ENCODE measurements at regions not wholly inside any gene's neighbourhood (a gene's known extent, or its start where the extent isn't known, plus 50 kb on each side); places are given as distances from the start of the nearest gene placed in this dataset.

DNA sequence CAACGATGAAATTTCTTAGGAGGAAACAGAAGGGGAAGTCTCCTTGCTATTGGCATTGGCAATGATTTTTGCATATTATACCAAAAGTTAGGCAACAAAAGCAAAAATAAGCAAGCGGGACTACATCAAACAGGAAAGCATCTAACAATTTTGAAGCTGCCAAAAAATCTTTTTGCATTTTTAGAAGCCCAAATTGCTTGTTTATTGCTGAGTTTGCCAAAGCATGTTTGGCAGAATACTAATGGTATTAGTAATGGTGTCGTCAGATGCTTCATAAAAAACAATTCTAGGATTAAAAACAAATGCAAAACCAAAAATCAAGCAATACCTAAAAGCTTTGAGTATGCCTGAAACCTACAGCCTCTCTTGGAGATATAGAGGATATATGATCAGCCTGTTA, 80.0 kb downstream of the GALR1 start:
- Histone ChIP-seq H3K4me1 (ENCODE audit: control insufficient read depth in 2 of 2, insufficient read depth in 2 of 2, low read length in 2 of 2) (no peaks in the 10 kb centered on the region), H3K9me3 (ENCODE audit: control insufficient read depth in 2 of 2, insufficient read depth in 1 of 2, low read length in 1 of 2) (no peaks in the 10 kb centered on the region), H3K4me3 (ENCODE audit: low read length in 2 of 2) (no peak overlapping the region), H3K27ac (ENCODE audit: low read depth in 1 of 2, low read length in 1 of 2) (no peak overlapping the region), H3K27me3 (ENCODE audit: control insufficient read depth in 2 of 2, insufficient read depth in 1 of 2, low read length in 1 of 2) (no peaks in the 10 kb centered on the region), H3K36me3 (ENCODE audit: control insufficient read depth in 2 of 2, insufficient read depth in 2 of 2, low read length in 1 of 2) (no peaks in the 10 kb centered on the region)
- DNase-seq (ENCODE audit: low read depth in 6 of 9, low spot score in 9 of 9) = no peak
- WGBS = 85% methylated on average over 3 of the region's 3 CpGs

DNA sequence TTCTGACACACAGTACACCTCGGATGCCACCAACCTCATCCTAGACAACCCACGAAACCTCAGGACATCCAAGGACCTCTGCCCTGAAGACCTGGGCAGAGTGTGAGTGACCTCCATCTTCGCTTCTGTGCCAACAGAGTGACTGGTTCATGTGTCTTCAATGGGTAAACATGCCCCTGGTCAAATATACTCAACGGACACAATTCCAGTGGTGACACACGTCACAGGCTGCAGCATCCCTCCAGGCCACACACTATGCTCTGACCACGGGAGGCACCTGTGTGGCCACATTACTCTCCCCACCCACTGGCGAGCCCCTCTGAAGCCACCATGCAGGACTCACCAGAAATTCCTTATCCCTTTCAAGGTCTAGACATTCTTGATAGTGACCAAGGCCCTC, 85.2 kb downstream of the GALR1 start:
- DNase-seq (ENCODE audit: low read depth in 6 of 9, low spot score in 9 of 9) = no peak
- H3K9me3 ChIP-seq (ENCODE audit: control insufficient read depth in 2 of 2, insufficient read depth in 1 of 2, low read length in 1 of 2) = no peaks in the 10 kb centered on the region
- WGBS = 89% methylated on average over 7 of the region's 7 CpGs
- H3K36me3 ChIP-seq (ENCODE audit: control insufficient read depth in 2 of 2, insufficient read depth in 2 of 2, low read length in 1 of 2) = no peaks in the 10 kb centered on the region
- H3K27ac ChIP-seq (ENCODE audit: low read depth in 1 of 2, low read length in 1 of 2) = no peak overlapping the region
- no peaks in the 10 kb centered on the region for H3K27me3 ChIP-seq (ENCODE audit: control insufficient read depth in 2 of 2, insufficient read depth in 1 of 2, low read length in 1 of 2)
- H3K4me3 ChIP-seq (ENCODE audit: low read length in 2 of 2) = no peak overlapping the region
- H3K4me1 ChIP-seq (ENCODE audit: control insufficient read depth in 2 of 2, insufficient read depth in 2 of 2, low read length in 2 of 2) = no peaks in the 10 kb centered on the region

DNA sequence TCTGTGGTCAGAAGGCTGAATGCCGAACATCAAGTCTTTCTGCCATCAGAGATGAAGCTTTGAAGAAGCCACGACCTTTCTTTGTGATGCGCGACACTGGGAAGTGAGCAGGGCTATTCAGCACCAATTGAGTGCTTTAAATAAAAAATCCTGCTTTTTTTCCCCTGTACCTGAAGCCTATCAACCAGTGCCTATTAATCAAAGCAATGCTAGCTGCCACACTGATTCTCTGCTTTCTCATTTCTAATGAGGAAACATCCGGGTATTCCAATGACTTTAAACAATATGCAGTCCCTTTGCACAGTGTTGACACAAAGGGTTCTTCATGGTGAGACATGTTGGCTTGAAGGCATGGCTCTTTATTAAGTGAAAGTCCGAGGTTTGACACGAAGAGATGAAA, 88.0 kb downstream of the GALR1 start:
- DNase-seq (ENCODE audit: low read depth in 6 of 9, low spot score in 9 of 9) = no peak
- H3K4me3 ChIP-seq (ENCODE audit: low read length in 2 of 2) = no peak overlapping the region
- no peaks in the 10 kb centered on the region for H3K27me3 ChIP-seq (ENCODE audit: control insufficient read depth in 2 of 2, insufficient read depth in 1 of 2, low read length in 1 of 2)
- WGBS = 75% methylated on average over 7 of the region's 7 CpGs
- H3K9me3 ChIP-seq (ENCODE audit: control insufficient read depth in 2 of 2, insufficient read depth in 1 of 2, low read length in 1 of 2) = no peaks in the 10 kb centered on the region
- H3K4me1 ChIP-seq (ENCODE audit: control insufficient read depth in 2 of 2, insufficient read depth in 2 of 2, low read length in 2 of 2) = no peaks in the 10 kb centered on the region
- H3K36me3 ChIP-seq (ENCODE audit: control insufficient read depth in 2 of 2, insufficient read depth in 2 of 2, low read length in 1 of 2) = no peaks in the 10 kb centered on the region
- H3K27ac ChIP-seq (ENCODE audit: low read depth in 1 of 2, low read length in 1 of 2) = no peak overlapping the region

DNA sequence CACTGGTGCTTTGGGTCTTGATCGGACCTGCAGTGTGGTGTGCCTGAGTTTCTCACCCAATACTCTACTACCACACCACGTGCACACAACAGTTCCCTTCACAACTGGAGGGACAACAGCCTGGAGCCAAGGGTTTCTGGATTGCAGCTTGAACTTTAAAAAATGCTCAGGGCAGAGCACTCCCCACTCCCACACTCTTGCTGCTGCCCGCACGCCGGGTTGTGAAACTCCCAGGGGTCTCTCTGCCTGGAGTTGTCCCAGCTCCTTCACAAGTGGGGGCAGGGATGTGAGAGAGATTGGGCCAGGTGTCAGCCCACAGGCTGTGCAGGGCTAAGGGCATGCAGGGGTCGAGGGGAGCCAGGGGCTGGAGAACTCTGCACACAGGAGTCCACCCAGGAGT, 89.4 kb downstream of the GALR1 start:
- Histone ChIP-seq H3K27me3 (ENCODE audit: control insufficient read depth in 2 of 2, insufficient read depth in 1 of 2, low read length in 1 of 2) (no peaks in the 10 kb centered on the region), H3K27ac (ENCODE audit: low read depth in 1 of 2, low read length in 1 of 2) (no peak overlapping the region), H3K4me1 (ENCODE audit: control insufficient read depth in 2 of 2, insufficient read depth in 2 of 2, low read length in 2 of 2) (no peaks in the 10 kb centered on the region), H3K4me3 (ENCODE audit: low read length in 2 of 2) (no peak overlapping the region), H3K9me3 (ENCODE audit: control insufficient read depth in 2 of 2, insufficient read depth in 1 of 2, low read length in 1 of 2) (no peaks in the 10 kb centered on the region), H3K36me3 (ENCODE audit: control insufficient read depth in 2 of 2, insufficient read depth in 2 of 2, low read length in 1 of 2) (no peaks in the 10 kb centered on the region)
- whole genome bisulfite sequencing = 79% methylated on average over 6 of the region's 6 CpGs
- no peak for DNase-seq (ENCODE audit: low read depth in 6 of 9, low spot score in 9 of 9)

DNA sequence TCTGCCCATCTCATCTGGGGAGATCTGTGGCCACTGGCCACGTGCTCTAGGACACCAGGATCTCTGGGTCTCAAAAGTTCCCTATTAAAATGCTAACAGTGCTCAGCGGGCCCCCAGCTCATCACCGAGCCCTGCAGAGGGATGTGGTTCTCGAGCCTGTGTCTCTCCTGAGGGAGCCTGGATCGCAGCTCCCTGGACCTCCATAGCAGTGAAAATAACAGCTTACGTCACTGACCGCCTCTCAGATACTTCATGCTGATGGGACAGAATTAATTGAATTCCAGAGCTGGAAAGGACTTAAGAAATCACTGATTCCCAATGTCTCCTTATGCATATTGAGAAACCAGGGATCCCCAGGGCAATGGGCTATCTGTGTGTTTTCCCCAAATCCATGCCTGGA, 90.0 kb downstream of the GALR1 start:
- Histone ChIP-seq H3K4me1 (ENCODE audit: control insufficient read depth in 2 of 2, insufficient read depth in 2 of 2, low read length in 2 of 2) (no peaks in the 10 kb centered on the region), H3K36me3 (ENCODE audit: control insufficient read depth in 2 of 2, insufficient read depth in 2 of 2, low read length in 1 of 2) (no peaks in the 10 kb centered on the region), H3K27ac (ENCODE audit: low read depth in 1 of 2, low read length in 1 of 2) (no peak overlapping the region), H3K4me3 (ENCODE audit: low read length in 2 of 2) (no peak overlapping the region), H3K9me3 (ENCODE audit: control insufficient read depth in 2 of 2, insufficient read depth in 1 of 2, low read length in 1 of 2) (no peaks in the 10 kb centered on the region), H3K27me3 (ENCODE audit: control insufficient read depth in 2 of 2, insufficient read depth in 1 of 2, low read length in 1 of 2) (no peaks in the 10 kb centered on the region)
- DNase-seq (ENCODE audit: low read depth in 6 of 9, low spot score in 9 of 9) = no peak
- WGBS = 87% methylated on average over 7 of the region's 7 CpGs

DNA sequence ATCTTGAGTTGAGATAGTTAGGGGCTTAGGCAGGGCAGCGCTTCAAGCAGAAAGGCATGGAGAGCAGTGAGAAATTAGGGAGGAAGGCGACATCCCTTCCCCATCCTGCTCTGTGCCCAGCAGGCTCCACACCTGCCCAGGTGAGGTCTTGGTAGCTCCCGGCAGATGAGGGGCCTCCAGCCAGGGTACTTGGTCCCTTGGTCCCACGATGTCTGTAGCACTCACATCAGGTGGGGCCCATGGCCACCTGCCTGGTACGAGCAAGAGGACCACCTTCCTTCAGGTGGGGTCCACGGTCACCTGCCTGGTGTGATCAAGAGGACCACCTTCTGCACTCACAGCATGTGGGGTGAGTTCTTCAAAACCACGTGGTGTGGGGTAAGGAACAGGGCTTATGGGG, 91.2 kb downstream of the GALR1 start:
- H3K4me3 ChIP-seq (ENCODE audit: low read length in 2 of 2) = no peak overlapping the region
- H3K4me1 ChIP-seq (ENCODE audit: control insufficient read depth in 2 of 2, insufficient read depth in 2 of 2, low read length in 2 of 2) = no peaks in the 10 kb centered on the region
- no peak overlapping the region for H3K27ac ChIP-seq (ENCODE audit: low read depth in 1 of 2, low read length in 1 of 2)
- DNase-seq (ENCODE audit: low read depth in 6 of 9, low spot score in 9 of 9) = no peak
- H3K27me3 ChIP-seq (ENCODE audit: control insufficient read depth in 2 of 2, insufficient read depth in 1 of 2, low read length in 1 of 2) = no peaks in the 10 kb centered on the region
- H3K36me3 ChIP-seq (ENCODE audit: control insufficient read depth in 2 of 2, insufficient read depth in 2 of 2, low read length in 1 of 2) = no peaks in the 10 kb centered on the region
- WGBS = 92% methylated on average over 7 of the region's 7 CpGs
- no peaks in the 10 kb centered on the region for H3K9me3 ChIP-seq (ENCODE audit: control insufficient read depth in 2 of 2, insufficient read depth in 1 of 2, low read length in 1 of 2)

DNA sequence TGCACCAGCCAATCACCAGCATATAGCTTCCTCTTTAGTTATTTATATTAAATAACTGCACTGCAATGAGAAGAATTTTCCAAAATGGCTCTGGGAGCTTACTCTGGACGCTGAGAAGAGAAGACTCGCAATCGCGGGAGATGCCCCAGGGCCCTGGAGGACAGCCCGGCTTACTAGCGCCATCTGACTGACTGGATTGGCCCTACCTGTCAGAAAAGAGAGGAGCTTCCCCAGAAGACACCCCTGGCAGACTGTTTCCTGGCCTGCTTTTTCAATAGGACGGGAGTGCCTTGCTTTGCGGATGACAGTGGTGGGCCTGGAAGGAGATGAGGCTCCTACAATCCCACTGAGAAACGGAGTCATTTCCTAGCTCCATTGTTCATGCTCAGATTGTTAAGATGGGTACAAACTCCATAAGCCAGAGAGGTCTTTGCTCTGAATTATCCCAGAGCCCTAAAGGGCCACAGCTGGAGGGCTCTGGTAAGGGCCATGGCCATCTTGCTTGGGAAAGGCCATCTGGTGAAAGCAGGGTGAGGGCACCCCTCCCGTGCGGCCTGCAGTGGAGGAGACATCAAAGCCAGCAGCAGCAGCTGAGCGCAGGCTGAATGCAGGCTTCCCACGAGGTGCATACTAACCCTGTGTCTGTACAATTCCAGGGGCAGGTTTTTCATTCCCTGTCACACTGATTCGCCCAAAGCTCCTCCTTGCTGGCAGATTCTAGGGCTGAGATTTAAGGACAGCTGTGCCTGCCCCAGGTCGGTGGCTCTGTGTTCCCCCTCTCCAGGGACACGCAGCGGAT, 92.1 kb downstream of the GALR1 start:
- Histone ChIP-seq H3K9me3 (ENCODE audit: control insufficient read depth in 2 of 2, insufficient read depth in 1 of 2, low read length in 1 of 2) (no peaks in the 10 kb centered on the region), H3K27me3 (ENCODE audit: control insufficient read depth in 2 of 2, insufficient read depth in 1 of 2, low read length in 1 of 2) (no peaks in the 10 kb centered on the region), H3K27ac (ENCODE audit: low read depth in 1 of 2, low read length in 1 of 2) (no peak overlapping the region), H3K36me3 (ENCODE audit: control insufficient read depth in 2 of 2, insufficient read depth in 2 of 2, low read length in 1 of 2) (no peaks in the 10 kb centered on the region), H3K4me3 (ENCODE audit: low read length in 2 of 2) (no peak overlapping the region), H3K4me1 (ENCODE audit: control insufficient read depth in 2 of 2, insufficient read depth in 2 of 2, low read length in 2 of 2) (no peaks in the 10 kb centered on the region)
- 90% methylated on average over 17 of the region's 17 CpGs for WGBS
- DNase-seq (ENCODE audit: low read depth in 6 of 9, low spot score in 9 of 9) = no peak

DNA sequence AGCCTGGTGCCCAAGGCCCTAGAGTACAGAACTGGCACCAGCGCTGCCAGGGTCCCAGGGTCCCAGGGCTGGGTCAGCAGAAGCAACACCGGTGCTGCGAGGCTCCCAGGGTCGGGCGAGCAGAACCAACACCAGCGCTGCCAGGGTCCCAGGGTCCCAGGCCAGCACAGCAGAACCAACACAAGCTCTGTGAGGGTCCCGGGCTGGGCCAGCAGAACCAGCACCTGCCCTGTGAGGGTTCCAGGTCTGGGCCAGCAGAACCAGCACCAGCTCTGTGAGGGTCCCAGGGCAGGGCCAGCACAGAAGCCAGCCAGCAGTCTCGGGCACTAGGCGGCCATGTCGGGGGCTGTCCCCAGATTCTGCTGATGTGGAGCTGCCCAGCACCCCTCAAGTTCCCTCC, 93.1 kb downstream of the GALR1 start:
- Histone ChIP-seq H3K27ac (ENCODE audit: low read depth in 1 of 2, low read length in 1 of 2) (no peak overlapping the region), H3K27me3 (ENCODE audit: control insufficient read depth in 2 of 2, insufficient read depth in 1 of 2, low read length in 1 of 2) (no peaks in the 10 kb centered on the region), H3K9me3 (ENCODE audit: control insufficient read depth in 2 of 2, insufficient read depth in 1 of 2, low read length in 1 of 2) (no peaks in the 10 kb centered on the region), H3K36me3 (ENCODE audit: control insufficient read depth in 2 of 2, insufficient read depth in 2 of 2, low read length in 1 of 2) (no peaks in the 10 kb centered on the region), H3K4me1 (ENCODE audit: control insufficient read depth in 2 of 2, insufficient read depth in 2 of 2, low read length in 2 of 2) (no peaks in the 10 kb centered on the region), H3K4me3 (ENCODE audit: low read length in 2 of 2) (no peak overlapping the region)
- no peak for DNase-seq (ENCODE audit: low read depth in 6 of 9, low spot score in 9 of 9)
- 91% methylated on average over 10 of the region's 10 CpGs for WGBS

DNA sequence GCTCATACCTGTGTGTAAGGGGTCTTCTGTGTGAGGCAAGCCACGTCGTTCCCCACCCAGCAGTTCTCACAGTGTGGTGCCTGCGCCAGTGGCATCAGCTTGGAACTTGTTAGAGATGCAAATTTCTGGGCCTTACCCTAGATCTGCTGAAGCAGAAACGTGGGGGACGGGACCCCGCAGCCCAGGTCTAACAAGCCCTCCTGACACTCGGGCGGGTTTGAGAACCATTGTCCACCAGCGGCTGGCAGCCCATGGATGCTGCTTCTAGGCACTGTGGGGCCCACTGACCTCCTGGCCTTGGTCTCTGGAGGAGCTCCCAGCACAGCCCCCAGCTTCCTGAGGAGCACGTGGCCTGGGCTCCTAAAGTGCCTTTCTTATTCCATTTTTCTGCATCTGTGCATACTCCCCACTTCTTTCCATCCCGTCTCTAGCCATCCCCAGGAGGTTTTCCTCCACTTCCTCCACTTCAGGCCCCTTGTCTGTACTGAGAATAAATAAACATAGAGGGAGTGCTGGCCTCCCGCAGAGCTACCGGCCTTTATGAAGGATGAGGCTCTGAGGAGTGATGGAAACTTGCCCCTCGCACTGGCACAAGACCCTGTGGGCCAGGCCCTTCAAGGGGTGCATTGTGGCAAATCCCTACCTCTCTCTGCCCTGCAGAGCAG, 94.3 kb downstream of the GALR1 start:
- H3K4me1 ChIP-seq (ENCODE audit: control insufficient read depth in 2 of 2, insufficient read depth in 2 of 2, low read length in 2 of 2) = no peaks in the 10 kb centered on the region
- no peaks in the 10 kb centered on the region for H3K9me3 ChIP-seq (ENCODE audit: control insufficient read depth in 2 of 2, insufficient read depth in 1 of 2, low read length in 1 of 2)
- H3K27ac ChIP-seq (ENCODE audit: low read depth in 1 of 2, low read length in 1 of 2) = no peak overlapping the region
- WGBS = 74% methylated on average over 14 of the region's 14 CpGs
- H3K4me3 ChIP-seq (ENCODE audit: low read length in 2 of 2) = no peak overlapping the region
- H3K36me3 ChIP-seq (ENCODE audit: control insufficient read depth in 2 of 2, insufficient read depth in 2 of 2, low read length in 1 of 2) = no peaks in the 10 kb centered on the region
- no peak for DNase-seq (ENCODE audit: low read depth in 6 of 9, low spot score in 9 of 9)
- H3K27me3 ChIP-seq (ENCODE audit: control insufficient read depth in 2 of 2, insufficient read depth in 1 of 2, low read length in 1 of 2) = no peaks in the 10 kb centered on the region

Data from thymus (tissue), 11 donors.